Activated CD4-positive, alpha-beta T cell treated with anti-CD3 and anti-CD28 coated beads, Interleukin-2, Interleukin-4, amounts not matched to agents 100 ng/mL and 50 ng/mL, durations not matched to agents 16 hours and 8 hours (primary cell): ENCODE measurements at regions not wholly inside any gene's neighbourhood (a gene's known extent, or its start where the extent isn't known, plus 50 kb on each side); places are given as distances from the start of the nearest gene placed in this dataset.

Experiments
- DNase-seq: peaks from one replicate; pipeline ENCODE4 v3.0.0-alpha.2; 2020; ENCODE audit warnings: low spot score

DNA sequence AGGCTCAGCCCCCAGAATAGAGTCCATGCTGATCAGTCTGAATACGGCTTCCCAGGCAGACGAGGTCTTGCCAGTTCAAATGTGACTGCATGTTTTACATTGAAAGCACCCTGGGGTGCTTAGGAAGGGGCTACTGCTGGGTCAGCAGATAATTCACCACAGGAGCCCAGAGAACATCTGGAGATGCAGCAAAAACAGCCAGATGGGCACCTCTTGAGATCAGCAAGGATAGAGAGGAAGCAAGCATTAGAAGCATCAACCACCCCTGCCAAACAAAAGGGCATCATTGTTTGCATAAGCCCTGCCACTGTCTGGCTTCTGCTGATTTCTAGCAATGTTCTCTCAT lies 403.1 kb downstream of the RRAGC start:
- no peak for DNase-seq

DNA sequence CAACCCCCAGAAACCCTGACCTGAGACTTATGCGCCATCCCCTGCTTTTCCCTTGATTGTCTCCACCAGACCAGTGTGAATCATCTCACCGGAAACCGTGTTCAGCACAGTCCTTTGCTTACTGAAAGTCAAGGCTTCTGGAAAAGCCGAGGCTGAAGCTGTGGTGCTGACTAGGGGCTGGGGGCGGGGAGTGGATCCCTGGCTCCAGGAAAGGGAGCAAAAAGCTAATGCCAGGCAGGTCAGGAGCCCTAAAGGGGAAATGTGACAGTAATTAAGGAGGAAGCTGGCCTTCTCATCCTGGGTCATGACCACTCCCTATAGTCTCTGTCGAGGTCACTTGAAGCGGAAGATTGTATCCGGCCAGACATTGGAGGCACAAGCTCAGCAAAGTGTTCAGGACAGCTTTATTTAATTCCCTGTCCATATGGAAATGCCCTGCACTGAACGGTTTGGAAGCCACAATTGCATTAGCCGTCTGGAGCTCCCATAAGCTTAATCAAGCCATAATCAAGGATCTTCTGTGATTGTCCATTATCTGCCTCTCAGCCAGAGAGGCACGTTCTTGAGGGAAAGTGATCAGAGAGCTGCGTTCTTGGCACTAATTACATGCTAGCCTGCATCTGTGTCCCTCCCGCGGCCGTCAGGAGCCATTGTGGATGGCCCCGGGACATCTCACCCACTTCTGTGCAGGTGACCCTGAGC lies 403.6 kb downstream of the RRAGC start:
- no peak for DNase-seq

DNA sequence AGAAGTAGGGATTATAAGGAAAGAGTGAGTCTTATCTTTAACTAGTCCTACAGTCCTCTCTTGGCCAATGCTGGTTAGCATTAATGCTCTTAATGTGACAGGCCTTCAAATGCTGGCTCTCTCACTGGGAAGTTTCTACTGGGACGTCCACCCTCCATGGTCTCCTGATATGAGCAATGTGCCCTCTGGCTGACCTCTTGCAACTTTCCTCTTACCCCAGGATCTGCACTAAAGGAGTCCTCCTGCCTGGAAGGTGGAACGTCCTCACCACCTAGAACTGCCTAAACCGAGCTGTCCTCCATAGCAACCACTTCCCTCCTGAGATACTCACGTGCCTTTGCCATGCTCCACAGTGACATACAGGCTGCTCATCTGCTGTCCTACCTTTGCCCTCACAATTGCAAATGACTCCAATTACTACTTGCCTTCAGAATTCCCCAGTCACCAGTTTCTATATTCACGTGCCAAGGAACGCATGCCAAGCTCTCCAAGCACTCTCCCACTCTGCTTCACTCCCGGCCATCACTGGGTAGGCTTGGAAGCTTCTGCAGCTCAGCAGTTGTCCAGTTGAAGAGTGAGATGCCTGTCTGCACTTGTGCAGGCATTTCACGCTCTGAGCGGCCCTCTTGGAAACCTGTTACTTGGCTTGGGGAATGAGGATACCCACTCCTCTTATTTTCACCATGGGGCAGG lies 404.7 kb downstream of the RRAGC start:
- DNase-seq, result no peak

DNA sequence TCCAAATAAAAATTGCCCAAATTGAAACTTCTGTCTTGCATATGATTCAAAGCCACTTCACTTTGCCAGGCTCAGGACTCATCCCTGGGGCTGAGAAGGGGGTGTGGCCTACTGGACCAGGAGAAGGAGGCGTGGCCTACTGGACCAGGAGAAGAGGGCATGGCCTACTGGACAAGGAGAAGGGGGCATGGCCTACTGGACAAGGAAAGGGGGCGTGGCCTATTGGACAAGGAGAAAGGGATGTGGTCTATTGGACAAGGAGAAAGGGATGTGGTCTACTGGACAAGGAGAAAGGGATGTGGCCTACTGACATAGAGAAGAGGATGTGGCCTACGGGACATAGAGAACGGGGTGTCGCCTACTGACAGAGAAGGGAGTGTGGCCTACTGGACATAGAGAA lies 405.3 kb downstream of the RRAGC start:
- no peak for DNase-seq

DNA sequence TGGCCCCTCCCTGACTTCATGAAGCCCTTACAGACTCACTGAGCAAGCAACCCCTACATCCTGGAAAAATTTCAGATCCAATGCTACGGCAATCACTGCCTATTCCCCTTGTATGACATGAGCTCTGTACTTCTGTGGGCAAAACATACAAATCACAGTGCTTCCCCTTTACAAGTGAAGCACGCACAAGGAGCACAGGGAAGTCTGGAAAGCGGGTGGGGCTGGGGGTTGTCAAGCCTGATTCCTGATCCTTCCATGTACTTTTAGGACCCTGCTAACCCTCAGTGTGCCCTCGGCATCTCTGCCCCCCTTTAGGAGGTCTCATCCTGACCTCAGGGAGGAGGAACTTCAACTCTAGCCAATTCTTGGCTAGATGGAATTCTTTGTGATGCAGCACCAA lies 405.7 kb upstream of the POU3F1 start:
- no peak for DNase-seq

DNA sequence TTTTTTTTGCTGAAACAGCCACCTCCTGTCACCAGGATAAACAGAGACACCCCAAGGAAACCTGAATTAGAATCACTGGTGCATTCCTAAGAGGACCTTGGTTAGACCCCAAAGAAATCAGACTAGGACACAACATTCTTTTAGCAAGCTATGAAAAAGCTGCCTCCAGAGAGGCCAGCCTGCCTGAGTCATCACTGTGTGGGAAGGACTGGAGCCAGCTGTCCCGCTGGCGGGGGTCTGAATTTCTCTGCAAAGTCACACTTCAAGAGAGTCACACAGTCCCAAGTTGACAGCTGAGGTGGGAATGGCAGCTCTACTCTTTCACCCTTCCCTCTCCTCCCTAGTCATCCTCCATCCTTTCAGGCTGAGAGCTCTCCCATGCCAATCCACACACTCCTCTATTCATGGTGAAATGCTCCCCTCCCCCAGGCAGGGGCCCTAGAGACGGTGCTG lies 405.0 kb upstream of the POU3F1 start:
- no peak for DNase-seq

DNA sequence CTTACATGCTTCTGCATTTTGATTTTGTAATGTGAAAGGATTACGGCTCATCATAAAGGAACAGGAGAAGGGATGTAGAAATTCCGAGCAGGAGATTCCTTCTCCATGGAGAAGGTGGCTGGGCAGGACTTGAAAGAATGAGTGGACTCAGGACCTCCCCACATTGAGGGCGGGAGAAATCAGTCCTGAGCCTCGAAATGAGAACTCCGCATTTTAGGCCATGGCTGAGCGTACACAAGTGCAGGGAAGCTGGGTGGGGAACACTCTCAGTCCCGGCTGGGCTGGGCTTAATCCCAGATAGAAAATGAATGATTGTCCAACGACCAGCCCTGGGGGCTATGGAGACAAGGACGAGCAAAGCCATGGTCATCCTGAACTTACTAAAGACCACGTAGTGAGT lies 402.3 kb upstream of the POU3F1 start:
- DNase-seq, result no peak

DNA sequence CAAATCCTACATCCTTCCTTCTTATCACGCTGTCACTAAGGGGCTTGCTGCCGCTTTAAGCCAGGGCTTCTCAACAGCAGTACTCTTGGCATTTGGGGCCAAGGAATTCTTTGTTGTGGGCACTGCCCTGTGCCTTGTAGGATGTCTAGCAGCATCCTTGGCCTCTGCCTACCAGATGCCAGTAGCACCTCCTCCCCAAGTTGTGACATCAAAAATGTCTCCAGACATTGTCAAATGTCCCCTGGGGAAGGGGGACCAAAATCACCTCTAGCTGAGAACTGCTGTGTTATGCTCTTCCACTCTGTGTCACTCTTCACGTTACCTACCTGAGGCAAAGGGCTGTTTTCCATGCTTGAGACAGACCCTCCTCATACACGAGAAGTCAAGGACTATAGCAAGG lies 400.3 kb upstream of the POU3F1 start:
- no peak for DNase-seq

DNA sequence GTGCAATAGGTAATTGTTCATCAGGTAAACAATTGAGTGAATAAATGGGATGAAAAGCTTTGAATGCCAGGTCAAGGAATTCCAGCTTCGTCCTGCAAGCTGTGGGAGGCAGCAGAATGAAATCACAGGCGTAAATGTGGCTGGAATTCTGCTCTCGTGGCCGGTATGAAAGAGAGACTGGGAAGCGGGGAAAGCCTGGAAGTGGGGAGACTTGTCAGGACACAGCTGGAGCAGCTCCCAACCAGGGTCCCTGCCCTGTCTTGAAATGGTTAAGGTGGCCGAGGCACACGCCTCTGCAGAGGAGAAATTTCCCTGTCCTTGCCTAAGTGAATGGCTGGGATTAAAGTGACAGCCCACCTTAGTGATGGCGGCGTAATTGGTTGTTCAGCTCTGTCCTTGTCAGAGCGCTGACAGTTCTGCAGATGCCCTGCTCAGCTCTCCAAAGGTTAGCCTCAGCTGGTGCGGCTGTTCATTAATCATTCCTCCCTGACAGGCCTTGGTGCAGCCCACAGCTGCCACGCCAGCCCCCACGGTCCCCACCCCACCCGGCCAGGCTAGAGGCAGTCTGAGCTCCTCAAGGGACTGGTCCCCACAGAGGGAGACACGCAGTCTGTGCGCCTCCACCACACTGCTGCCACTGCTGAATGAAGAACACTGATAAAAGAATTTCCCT lies 398.3 kb upstream of the POU3F1 start:
- no peak for DNase-seq

DNA sequence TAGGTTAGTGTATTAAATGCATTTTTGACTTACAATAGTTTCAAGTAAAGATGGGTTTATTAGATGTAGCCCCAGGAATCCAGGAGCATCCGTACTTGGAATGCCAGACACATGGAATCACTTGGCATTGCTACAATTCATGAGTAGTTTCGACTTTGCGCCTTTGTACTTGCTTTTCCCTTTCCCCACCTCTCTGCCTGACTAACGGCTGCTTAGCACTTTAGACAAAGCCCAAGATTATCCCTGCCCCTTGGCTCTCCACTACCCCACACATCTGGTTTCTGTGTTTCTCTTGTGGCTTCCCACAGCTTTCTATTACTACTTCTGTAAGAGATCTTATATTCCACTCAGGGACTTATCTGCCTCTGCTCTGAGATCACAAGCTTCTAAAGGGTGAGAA lies 397.7 kb upstream of the POU3F1 start:
- no peak for DNase-seq

DNA sequence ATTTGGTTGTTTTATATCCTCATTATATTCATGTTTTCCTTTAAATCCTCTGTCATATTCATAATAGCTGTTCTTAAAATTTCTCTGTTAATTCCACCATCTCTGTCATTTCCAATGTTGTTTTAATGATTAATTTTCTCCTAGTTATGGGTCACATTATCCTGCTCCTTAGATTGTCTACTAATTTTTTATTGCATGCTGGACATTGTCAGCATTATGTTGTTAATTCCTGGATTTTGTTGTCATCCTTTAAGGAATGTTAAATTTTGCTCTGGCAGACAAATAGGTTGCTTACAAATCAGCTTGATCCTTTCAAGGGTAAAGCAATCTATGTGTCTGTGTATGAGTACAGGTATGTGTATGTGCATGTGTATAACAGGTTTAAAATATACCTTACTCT lies 393.8 kb upstream of the POU3F1 start:
- DNase-seq, result no peak

DNA sequence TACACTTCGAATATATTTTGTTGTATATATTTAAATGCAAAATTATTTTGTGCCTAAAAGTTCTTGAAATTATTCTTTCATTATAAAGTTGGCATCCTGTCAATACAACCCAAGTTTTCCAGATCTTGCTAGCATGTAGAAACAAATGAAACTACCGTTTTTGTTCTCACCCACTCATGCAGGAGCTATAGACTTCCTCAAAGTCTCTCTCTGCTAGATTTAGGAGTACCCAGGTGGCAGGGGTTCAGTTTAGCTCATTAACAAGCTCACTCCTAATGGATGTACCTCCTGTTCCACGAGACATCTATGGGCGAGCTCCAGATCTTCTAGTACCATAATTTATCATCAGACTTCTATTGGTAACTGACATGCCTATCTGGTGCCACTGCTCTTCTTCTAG lies 390.2 kb upstream of the POU3F1 start:
- no peak for DNase-seq

DNA sequence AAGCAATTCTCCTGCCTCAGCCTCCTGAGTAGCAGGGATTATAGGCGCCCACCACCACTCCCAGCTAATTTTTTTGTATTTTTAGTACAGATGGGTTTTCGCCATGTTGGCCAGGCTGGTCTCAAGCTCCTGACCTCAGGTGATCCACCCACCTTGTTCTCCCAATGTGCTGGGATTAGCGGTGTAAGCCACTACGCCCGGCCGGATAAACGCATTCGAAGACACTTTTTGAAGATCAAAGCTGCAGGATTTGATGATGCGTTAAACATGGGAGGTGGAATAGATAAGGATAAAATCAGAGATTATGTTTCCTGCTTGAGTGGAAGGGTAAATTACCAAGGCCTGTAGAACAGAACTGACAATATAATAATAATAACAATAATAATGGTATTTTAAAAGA lies 389.4 kb upstream of the POU3F1 start:
- DNase-seq, result no peak

DNA sequence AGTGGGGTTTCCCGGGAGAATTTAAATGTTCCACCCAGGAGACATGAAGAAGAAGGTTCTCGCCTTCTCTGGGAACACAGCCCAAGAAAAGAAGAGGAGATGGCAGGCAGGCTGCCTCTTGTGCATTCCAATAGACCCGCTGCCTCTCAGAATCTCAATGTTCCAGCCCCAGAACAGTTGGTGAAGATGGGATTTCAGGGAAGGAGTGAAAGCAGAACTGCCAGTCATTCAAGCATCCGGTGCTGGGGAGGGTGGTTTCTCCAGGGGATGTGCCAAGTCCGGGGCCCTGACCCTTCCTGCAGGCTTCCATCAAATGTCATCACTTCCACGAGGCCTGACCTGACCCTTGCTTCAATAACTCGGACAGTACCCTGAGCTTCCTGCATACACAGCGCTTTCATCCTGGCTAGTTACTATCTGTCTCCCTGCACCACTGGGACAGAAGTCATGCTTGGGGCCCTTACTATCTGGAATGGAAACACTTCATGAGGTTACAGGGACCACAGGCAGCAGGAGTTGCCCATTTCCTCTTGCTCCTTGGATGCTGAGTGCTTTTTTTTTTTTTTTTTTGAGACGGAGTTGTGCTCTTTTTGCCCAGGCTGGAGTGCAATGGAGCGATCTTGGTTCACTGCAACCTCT lies 386.6 kb upstream of the POU3F1 start:
- no peak for DNase-seq

DNA sequence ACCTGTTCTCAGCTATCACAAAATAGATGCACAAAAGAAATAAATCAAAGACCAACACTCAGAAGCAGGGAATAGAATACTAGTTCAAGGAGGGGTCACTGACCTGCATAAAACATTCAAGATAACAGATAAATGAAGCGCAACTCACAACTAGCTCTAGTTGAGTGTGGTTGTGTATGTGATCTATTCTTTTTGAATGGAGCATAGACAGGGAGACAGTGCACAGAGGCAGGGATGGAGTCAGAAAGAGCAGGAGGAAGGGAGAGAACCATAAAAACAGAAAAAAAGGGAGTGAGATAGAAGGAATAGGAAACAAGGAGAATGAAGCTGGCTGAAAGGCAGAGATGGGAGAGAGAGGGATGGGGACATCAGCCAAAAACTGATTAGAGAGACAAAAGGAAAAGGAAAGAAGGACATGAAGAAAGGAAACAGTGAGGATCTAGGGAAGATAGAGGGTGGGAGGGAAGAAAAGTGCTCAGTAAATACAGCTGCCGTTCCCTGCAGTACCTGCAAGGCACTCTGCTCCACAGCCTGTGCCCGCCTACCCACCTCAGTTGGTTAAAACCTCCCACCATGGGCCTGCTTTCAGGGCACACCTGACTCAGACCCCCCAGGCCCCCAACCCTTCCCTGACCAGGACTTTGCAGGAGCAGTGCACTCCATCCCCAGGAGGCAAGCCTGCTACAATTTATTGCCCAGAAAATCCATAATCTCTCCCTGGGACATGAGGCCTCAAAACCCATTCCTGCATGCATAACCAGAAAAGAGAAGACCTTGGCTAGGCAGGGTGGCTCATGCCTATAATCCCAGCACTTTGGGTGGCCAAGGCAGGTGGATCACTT lies 385.2 kb upstream of the POU3F1 start:
- DNase-seq, result no peak

DNA sequence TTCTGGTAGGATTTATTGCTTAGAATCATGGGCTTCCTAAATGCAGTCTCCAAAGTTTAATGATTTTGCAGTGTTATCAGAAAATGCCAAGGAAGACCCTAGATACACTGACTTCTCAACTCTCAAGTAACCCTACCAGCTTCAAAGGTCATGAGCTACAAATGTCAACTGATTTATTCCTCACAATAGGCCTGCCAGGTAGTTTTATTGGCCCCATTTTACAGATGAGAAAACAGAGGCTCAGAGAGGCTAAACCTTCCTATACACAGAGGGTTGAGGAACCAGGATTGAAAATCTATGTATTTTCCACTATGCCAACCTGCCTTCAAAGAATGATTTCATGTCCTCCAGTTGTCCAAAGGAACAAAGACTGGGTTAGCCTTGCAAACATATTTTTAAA lies 384.4 kb upstream of the POU3F1 start:
- no peak for DNase-seq

DNA sequence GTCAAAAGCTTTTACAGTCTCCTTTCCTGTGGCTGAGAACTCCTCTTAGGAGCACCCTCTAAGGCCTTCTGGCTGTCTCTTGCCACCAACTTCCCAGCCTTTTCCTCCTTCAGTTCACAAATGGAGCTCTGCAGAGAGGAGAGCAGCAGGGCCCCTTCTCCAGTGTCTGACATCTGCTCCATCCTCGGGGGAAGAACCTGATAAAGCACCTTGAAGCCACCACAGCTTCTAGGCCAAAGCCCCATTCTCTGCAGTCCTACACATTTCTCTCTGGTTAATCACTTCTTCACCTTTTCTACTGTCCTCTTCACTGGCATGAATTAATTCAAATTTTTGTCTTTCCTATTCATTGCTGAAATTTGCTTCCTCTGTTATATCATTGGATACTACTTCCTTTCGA lies 378.1 kb upstream of the POU3F1 start:
- no peak for DNase-seq

DNA sequence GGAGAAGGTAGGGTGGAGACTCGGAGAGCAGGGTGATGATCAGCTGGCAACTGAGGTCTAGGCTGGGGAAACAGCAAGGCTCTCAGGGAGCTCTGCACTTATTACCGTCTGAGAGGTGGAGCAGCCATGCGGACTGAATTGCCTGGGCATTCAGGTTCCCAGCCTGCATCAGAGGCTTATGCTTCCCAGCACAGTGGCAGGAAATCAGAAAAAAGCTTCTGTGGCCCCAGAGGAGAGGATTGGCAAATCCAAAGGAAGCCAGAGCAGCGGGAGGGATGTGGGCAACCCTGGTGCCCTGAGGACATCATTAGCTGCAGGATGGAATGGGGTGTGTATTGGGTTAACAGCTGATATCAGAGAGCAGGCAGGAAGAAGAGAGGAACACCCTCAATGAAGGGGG lies 374.1 kb upstream of the POU3F1 start:
- DNase-seq, result no peak

DNA sequence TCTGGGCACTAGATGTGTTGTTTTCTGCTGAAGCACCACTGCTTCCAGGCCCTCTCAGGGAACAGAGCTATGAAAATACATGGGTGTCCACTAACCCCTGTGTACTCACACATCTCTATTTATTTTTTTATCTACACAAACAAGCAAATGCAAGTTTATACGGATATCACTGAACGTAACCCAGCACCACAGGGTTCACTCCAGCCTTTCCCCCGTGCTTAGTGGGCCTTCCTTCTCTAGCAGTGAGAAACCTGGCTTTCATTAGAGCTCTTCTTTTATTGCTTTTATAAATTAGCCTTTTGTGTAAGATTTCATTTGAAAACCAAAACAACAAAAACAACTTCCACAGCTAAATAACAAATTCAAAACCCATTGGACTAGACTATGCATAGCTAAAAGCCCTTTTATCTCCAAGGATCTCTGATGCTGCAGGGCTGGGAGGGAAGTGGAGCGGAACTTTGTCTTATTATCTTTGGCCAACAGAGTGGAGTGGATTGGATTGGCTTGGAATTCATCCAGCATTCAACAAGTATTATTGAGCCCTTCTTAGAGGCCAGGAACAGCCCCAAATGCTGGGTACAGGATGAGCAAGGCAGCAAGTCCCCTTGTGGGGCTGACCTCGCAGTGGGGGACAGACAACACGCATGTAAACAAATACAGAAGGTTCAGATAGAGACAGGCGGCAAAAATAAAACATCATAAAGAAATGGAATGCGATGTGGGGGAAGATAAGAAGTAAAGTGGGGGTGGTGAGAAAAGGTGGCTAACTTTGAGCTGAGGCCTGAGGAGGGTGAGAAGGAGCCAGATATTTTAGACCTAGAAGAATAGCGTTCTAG lies 371.8 kb upstream of the POU3F1 start:
- DNase-seq, result no peak

DNA sequence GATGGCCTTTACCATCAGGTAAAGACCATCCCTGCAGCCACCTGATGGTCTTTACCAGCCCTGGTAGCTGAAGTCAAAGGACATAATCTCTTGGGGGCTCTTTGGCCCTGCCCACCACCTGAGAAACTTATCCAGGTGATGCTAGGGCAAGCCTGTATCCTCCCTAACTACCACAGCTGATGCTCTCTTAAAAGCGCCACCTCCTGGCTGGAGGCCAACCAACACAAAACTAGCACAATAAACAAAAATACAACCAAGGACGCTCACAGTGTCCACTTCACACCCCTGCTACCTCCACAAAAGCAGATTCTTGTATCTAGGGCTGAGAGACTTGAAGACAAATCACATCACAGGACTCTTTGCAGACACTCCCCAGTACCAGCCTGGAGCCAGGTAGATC lies 357.1 kb upstream of the POU3F1 start:
- DNase-seq, result no peak

DNA sequence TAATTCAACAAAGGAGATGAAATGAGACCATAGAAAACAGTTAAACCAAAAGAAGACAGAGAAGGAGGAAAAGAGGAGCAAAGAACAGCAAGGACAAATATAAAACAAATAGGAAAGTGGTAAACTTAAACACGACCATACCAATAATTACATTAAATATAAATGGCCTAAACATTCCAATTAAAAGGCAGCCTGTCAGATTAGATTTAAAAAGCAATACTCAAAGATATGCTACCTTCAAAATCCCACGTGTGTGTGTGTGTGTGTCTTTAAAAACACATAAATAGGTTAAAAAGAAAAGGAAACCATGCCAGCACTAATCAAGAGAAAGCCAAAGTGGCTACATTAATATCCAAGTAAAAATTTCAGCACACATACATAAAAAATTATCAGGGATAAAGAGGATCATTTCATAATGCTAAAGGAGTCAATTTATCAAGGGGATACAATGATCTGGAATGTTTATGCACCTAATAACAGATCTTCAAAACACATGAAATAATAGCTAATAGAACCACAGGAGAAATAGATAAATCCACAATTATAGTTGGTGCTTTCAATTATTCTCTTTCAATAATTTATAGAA lies 355.7 kb upstream of the POU3F1 start:
- DNase-seq, result no peak
